KMS-11 (cell line): ENCODE measurements at regions not wholly inside any gene's neighbourhood (a gene's known extent, or its start where the extent isn't known, plus 50 kb on each side); places are given as distances from the start of the nearest gene placed in this dataset.

ENCODE experiments used
- H2AFZ ChIP-seq: fragments of 200-600 bp; sonication (generic); 2 replicates; pipeline ENCODE4 v1.6.1; 2016; ENCODE audit warnings: antibody characterized with exemption, mixed run types, low read depth
- H3K27ac ChIP-seq: fragments of 200-600 bp; sonication (generic); 2 replicates; pipeline ENCODE4 v1.6.1; 2016; ENCODE audit warnings: mild to moderate bottlenecking, mixed run types
- H3K27me3 ChIP-seq: fragments of 200-600 bp; sonication (generic); 2 replicates; pipeline ENCODE4 v1.6.1; 2017; ENCODE audit warnings: mild to moderate bottlenecking, low read depth, mixed run types, moderate library complexity; ENCODE audit not compliant: insufficient read depth
- H3K36me3 ChIP-seq: fragments of 200-600 bp; sonication (generic); 2 replicates; pipeline ENCODE4 v1.6.1; 2017; ENCODE audit warnings: mild to moderate bottlenecking, mixed run types; ENCODE audit not compliant: insufficient read depth
- H3K4me1 ChIP-seq: fragments of 200-600 bp; sonication (generic); 2 replicates; pipeline ENCODE4 v1.6.1; 2016; ENCODE audit warnings: mild to moderate bottlenecking, low read depth, mixed run types; ENCODE audit not compliant: poor library complexity, severe bottlenecking
- H3K4me2 ChIP-seq: fragments of 200-600 bp; sonication (generic); 2 replicates; pipeline ENCODE4 v1.7.0; 2016; ENCODE audit warnings: mild to moderate bottlenecking, mixed run types
- H3K4me3 ChIP-seq: fragments of 200-600 bp; sonication (generic); IDR thresholded peaks from 2 replicates; pipeline ENCODE4 v1.6.1; 2017; ENCODE audit warnings: low read depth, low read length, mixed read lengths; ENCODE audit not compliant: insufficient read depth
- H3K79me2 ChIP-seq: fragments of 200-600 bp; sonication (generic); 2 replicates; pipeline ENCODE4 v1.6.1; 2016; ENCODE audit warnings: low read depth, mixed run types; ENCODE audit not compliant: insufficient read depth
- H3K9ac ChIP-seq: fragments of 200-600 bp; sonication (generic); 2 replicates; pipeline ENCODE4 v1.6.1; 2016; ENCODE audit warnings: mild to moderate bottlenecking, mixed run types
- H4K20me1 ChIP-seq: fragments of 200-600 bp; sonication (generic); 2 replicates; pipeline ENCODE4 v1.6.1; 2016; ENCODE audit warnings: mild to moderate bottlenecking, mixed run types; ENCODE audit not compliant: insufficient read depth
- CTCF ChIP-seq: fragments of 200-600 bp; sonication (generic); conservative IDR thresholded peaks from 2 replicates; pipeline ENCODE4 v1.6.1; 2017; ENCODE audit warnings: low read depth, mild to moderate bottlenecking, antibody characterized with exemption, low read length, moderate library complexity, mixed read lengths

GRCh38 chr20:39850821-39851330 lies 838.2 kb downstream of the MAFB start:
- H3K9ac ChIP-seq, result no peak overlapping the region
- no peak overlapping the region for H2AFZ ChIP-seq
- no peaks in the 10 kb centered on the region for H3K79me2 ChIP-seq
- no peak overlapping the region for H3K4me3 ChIP-seq
- no peaks in the 10 kb centered on the region for H3K36me3 ChIP-seq
- H3K4me2 ChIP-seq, result no peak overlapping the region
- H3K27me3 ChIP-seq, result no peaks in the 10 kb centered on the region
- TF ChIP-seq CTCF, result no peak
- H3K4me1 ChIP-seq, result no peaks in the 10 kb centered on the region
- no peaks in the 10 kb centered on the region for H4K20me1 ChIP-seq
- H3K27ac ChIP-seq, result no peak overlapping the region

GRCh38 chr20:39850246-39850645 lies 838.8 kb downstream of the MAFB start:
- no peaks in the 10 kb centered on the region for H3K36me3 ChIP-seq
- no peak overlapping the region for H3K27ac ChIP-seq
- H3K4me3 ChIP-seq, result no peak overlapping the region
- H3K27me3 ChIP-seq, result no peaks in the 10 kb centered on the region
- H4K20me1 ChIP-seq, result no peaks in the 10 kb centered on the region
- no peak overlapping the region for H3K4me2 ChIP-seq
- no peak overlapping the region for H3K9ac ChIP-seq
- no peak overlapping the region for H2AFZ ChIP-seq
- TF ChIP-seq CTCF, result no peak
- no peaks in the 10 kb centered on the region for H3K79me2 ChIP-seq
- no peaks in the 10 kb centered on the region for H3K4me1 ChIP-seq

GRCh38 chr20:39849664-39850063 lies 839.4 kb downstream of the MAFB start:
- H3K4me3 ChIP-seq, result no peak overlapping the region
- no peak overlapping the region for H3K9ac ChIP-seq

GRCh38 chr20:39849171-39849570 lies 839.9 kb downstream of the MAFB start:
- Histone ChIP-seq H3K4me2 (no peak overlapping the region), H3K4me3 (no peak overlapping the region), H3K27me3 (no peaks in the 10 kb centered on the region), H3K79me2 (no peaks in the 10 kb centered on the region), H3K9ac (no peak overlapping the region), H4K20me1 (no peaks in the 10 kb centered on the region), H2AFZ (no peak overlapping the region), H3K36me3 (no peaks in the 10 kb centered on the region), H3K27ac (no peak overlapping the region), H3K4me1 (no peaks in the 10 kb centered on the region)
- no peak for TF ChIP-seq CTCF

More at GRCh38 chr20:39849664-39850063, 839.4 kb downstream of the MAFB start:
- Histone ChIP-seq H3K27ac (no peak overlapping the region), H4K20me1 (no peaks in the 10 kb centered on the region), H3K4me2 (no peak overlapping the region), H3K36me3 (no peaks in the 10 kb centered on the region), H2AFZ (no peak overlapping the region), H3K79me2 (no peaks in the 10 kb centered on the region), H3K4me1 (no peaks in the 10 kb centered on the region), H3K27me3 (no peaks in the 10 kb centered on the region)
- TF ChIP-seq CTCF, result no peak
